MCF 10A (cell line): ENCODE measurements at regions not wholly inside any gene's neighbourhood (a gene's known extent, or its start where the extent isn't known, plus 50 kb on each side); places are given as distances from the start of the nearest gene placed in this dataset.

Experiments
- BruUV-seq: library from RNA; stranded (reverse); fragments of 400-500 nt; replicated peaks from 2 replicates; lab custom pipeline; 2021; lab: Mats Ljungman, UMichigan
- CTCF ChIA-PET: fragments of 300-600 bp; sonication (Branson Sonifier 250); formaldehyde crosslinking; extraction: SDS; loops from one replicate; lab custom pipeline; 2021; ENCODE audit warnings: antibody characterized with exemption, inconsistent platforms; lab: Yijun Ruan, JAX
- POLR2A ChIA-PET: fragments of 300-600, 350-650 bp; sonication (Branson Sonifier 250); formaldehyde crosslinking; extraction: SDS; loops from one replicate; lab custom pipeline; 2020; ENCODE audit warnings: antibody characterized with exemption, inconsistent platforms; lab: Yijun Ruan, JAX
- DNase-seq: peaks from one replicate; pipeline ENCODE4 v3.0.0-alpha.2; 2018; ENCODE audit not compliant: unreplicated experiment
- H3K27ac Mint-ChIP-seq: one replicate; pipeline ENCODE4 v1.8.0; 2022; ENCODE audit warnings: mild to moderate bottlenecking, low read depth, mixed read lengths; ENCODE audit not compliant: unreplicated experiment
- H3K27me3 Mint-ChIP-seq: one replicate; pipeline ENCODE4 v1.8.0; 2022; ENCODE audit warnings: mixed read lengths; ENCODE audit not compliant: insufficient read depth, unreplicated experiment
- H3K36me3 Mint-ChIP-seq: one replicate; pipeline ENCODE4 v1.8.0; 2022; ENCODE audit warnings: mild to moderate bottlenecking, moderate library complexity, mixed read lengths; ENCODE audit not compliant: insufficient read depth, unreplicated experiment
- H3K4me1 Mint-ChIP-seq: one replicate; pipeline ENCODE4 v1.8.0; 2022; ENCODE audit warnings: mixed read lengths; ENCODE audit not compliant: insufficient read depth, unreplicated experiment
- H3K4me3 Mint-ChIP-seq: one replicate; pipeline ENCODE4 v1.8.0; 2022; ENCODE audit warnings: mild to moderate bottlenecking, moderate library complexity, mixed read lengths; ENCODE audit not compliant: unreplicated experiment
- H3K9me3 Mint-ChIP-seq: one replicate; pipeline ENCODE4 v1.8.0; 2022; ENCODE audit warnings: mixed read lengths; ENCODE audit not compliant: unreplicated experiment
- CTCF ChIP-seq: fragments of 200-600 bp; IDR thresholded peaks from one replicate; pipeline ENCODE4 v1.8.0; 2022; ENCODE audit warnings: antibody characterized with exemption, mild to moderate bottlenecking; ENCODE audit not compliant: unreplicated experiment
- intact Hi-C: fragments of 100-400 bp; cut with micrococcal nuclease; formaldehyde crosslinking; loops from 2 replicates; pipeline ENCODE4 v1.14.1; 2022

GRCh38 chr13:106187101-106187500 is 348.4 kb downstream of the EFNB2 start:
- TF ChIP-seq CTCF, result no peak
- Mint-ChIP-seq H3K4me1 (peaks cover 18% of the 10 kb centered on the region), H3K27ac (no peak overlapping the region), H3K27me3 (no peaks in the 10 kb centered on the region), H3K36me3 (peaks cover 4% of the 10 kb centered on the region), H3K9me3 (peaks cover 8% of the 10 kb centered on the region), H3K4me3 (no peak overlapping the region)
- CTCF ChIA-PET, result interaction anchor here (0.6 kb wide), 1 partner anchor 1616 kb away, joined by 3 read pairs; no protein-coding TSS in a partner anchor
- no peak for DNase-seq
- intact Hi-C loops, result no loop called here
- POLR2A ChIA-PET, result no interaction called here
- no TSS peak for BruUV-seq

GRCh38 chr13:106186366-106187030 is 349.0 kb downstream of the EFNB2 start:
- intact Hi-C loops, result no loop called here
- CTCF ChIA-PET, result interaction anchor here (0.6 kb wide), 1 partner anchor 1616 kb away, joined by 3 read pairs; no protein-coding TSS in a partner anchor
- H3K36me3 Mint-ChIP-seq, result peaks cover 5% of the 10 kb centered on the region
- H3K27ac Mint-ChIP-seq, result no peak overlapping the region
- peaks cover 8% of the 10 kb centered on the region for H3K9me3 Mint-ChIP-seq
- no TSS peak for BruUV-seq
- no peak for TF ChIP-seq CTCF
- no peaks in the 10 kb centered on the region for H3K27me3 Mint-ChIP-seq
- no peak overlapping the region for H3K4me3 Mint-ChIP-seq
- DNase-seq, result no peak
- POLR2A ChIA-PET, result no interaction called here
- peaks cover 19% of the 10 kb centered on the region for H3K4me1 Mint-ChIP-seq

- Mint-ChIP-seq H3K27ac (no peak overlapping the region), H3K4me1 (peaks cover 19% of the 10 kb centered on the region), H3K27me3 (no peaks in the 10 kb centered on the region), H3K4me3 (no peak overlapping the region), H3K36me3 (peaks cover 5% of the 10 kb centered on the region), H3K9me3 (peaks cover 15% of the 10 kb centered on the region)
- ChIA-PET POLR2A (no interaction called here), CTCF (no interaction called here)
- intact Hi-C loops, result no loop called here
- DNase-seq, result no peak
- no TSS peak for BruUV-seq
- no peak for TF ChIP-seq CTCF
Measured at GRCh38 chr13:106184790-106185189, 350.7 kb downstream of the EFNB2 start.

GRCh38 chr13:106183410-106184065 is 351.9 kb downstream of the EFNB2 start:
- BruUV-seq, result no TSS peak
- H3K36me3 Mint-ChIP-seq, result peaks cover 5% of the 10 kb centered on the region
- intact Hi-C loops, result no loop called here
- no peak overlapping the region for H3K4me3 Mint-ChIP-seq
- peaks cover 15% of the 10 kb centered on the region for H3K9me3 Mint-ChIP-seq
- H3K27me3 Mint-ChIP-seq, result no peaks in the 10 kb centered on the region
- no peak for DNase-seq
- POLR2A ChIA-PET, result no interaction called here
- H3K27ac Mint-ChIP-seq, result no peak overlapping the region
- peaks cover 19% of the 10 kb centered on the region for H3K4me1 Mint-ChIP-seq
- CTCF ChIA-PET, result no interaction called here
- TF ChIP-seq CTCF, result no peak
